GM23338 (cell line): ENCODE measurements at regions not wholly inside any gene's neighbourhood (a gene's known extent, or its start where the extent isn't known, plus 50 kb on each side); places are given as distances from the start of the nearest gene placed in this dataset.

ENCODE experiments used
- ATAC-seq: fragments of 200-7000 bp; cut with Tn5 transposase; 3 replicates; pipeline ENCODE4 v1.9.1; 2020
- DNase-seq: peaks from one replicate; pipeline ENCODE4 v3.0.0-alpha.2; 2015; ENCODE audit warnings: low spot score
- H2AFZ ChIP-seq: fragments of 200-600 bp; sonication (generic); 2 replicates; pipeline ENCODE4 v1.8.0; 2016; ENCODE audit warnings: antibody characterized with exemption, mild to moderate bottlenecking, moderate library complexity
- H3F3A ChIP-seq: fragments of 200-600 bp; sonication (generic); replicated peaks from 2 replicates; pipeline ENCODE4 v1.8.0; 2017; ENCODE audit warnings: antibody characterized with exemption, mixed run types, low read depth
- H3K27ac ChIP-seq: fragments of 200-600 bp; sonication (generic); 2 replicates; pipeline ENCODE4 v1.6.1; 2016; ENCODE audit warnings: low read depth
- H3K27me3 ChIP-seq: fragments of 200-600 bp; sonication (generic); 2 replicates; pipeline ENCODE4 v1.8.0; 2016; ENCODE audit warnings: mild to moderate bottlenecking, mixed run types, moderate library complexity; ENCODE audit not compliant: insufficient read depth
- H3K36me3 ChIP-seq: fragments of 200-600 bp; sonication (generic); 2 replicates; pipeline ENCODE4 v1.8.0; 2016; ENCODE audit warnings: mild to moderate bottlenecking; ENCODE audit not compliant: insufficient read depth
- H3K4me1 ChIP-seq: fragments of 200-600 bp; sonication (generic); 2 replicates; pipeline ENCODE4 v1.8.0; 2016; ENCODE audit warnings: mild to moderate bottlenecking, moderate library complexity; ENCODE audit not compliant: insufficient read depth
- H3K4me2 ChIP-seq: fragments of 200-600 bp; sonication (generic); 2 replicates; pipeline ENCODE4 v1.7.1; 2017; ENCODE audit warnings: mixed run types
- H3K4me3 ChIP-seq: fragments of 200-600 bp; sonication (generic); 2 replicates; pipeline ENCODE4 v1.6.1; 2016; ENCODE audit warnings: mixed run types
- H3K79me2 ChIP-seq: fragments of 200-600 bp; sonication (generic); replicated peaks from 2 replicates; pipeline ENCODE4 v1.8.0; 2017; ENCODE audit warnings: mild to moderate bottlenecking; ENCODE audit not compliant: insufficient read depth
- H3K9me2 ChIP-seq: fragments of 200-600 bp; sonication (generic); 2 replicates; pipeline ENCODE4 v1.8.0; 2017; ENCODE audit not compliant: insufficient read depth
- H4K20me1 ChIP-seq: fragments of 200-600 bp; sonication (generic); replicated peaks from 2 replicates; pipeline ENCODE4 v1.8.0; 2017; ENCODE audit warnings: mild to moderate bottlenecking; ENCODE audit not compliant: insufficient read depth
- H3K27ac Mint-ChIP-seq: 2 replicates; pipeline ENCODE4 v1.8.0; 2020; ENCODE audit warnings: inconsistent platforms, mild to moderate bottlenecking, moderate library complexity, mixed read lengths
- H3K27me3 Mint-ChIP-seq: 3 replicates; pipeline ENCODE4 v1.8.0; 2022; ENCODE audit warnings: low read depth, mild to moderate bottlenecking, moderate library complexity, mixed read lengths, inconsistent platforms; ENCODE audit not compliant: insufficient read depth, poor library complexity
- H3K36me3 Mint-ChIP-seq: 3 replicates; pipeline ENCODE4 v1.8.0; 2021; ENCODE audit warnings: low read depth, mild to moderate bottlenecking, inconsistent platforms, moderate library complexity, mixed read lengths
- H3K4me1 Mint-ChIP-seq: 3 replicates; pipeline ENCODE4 v1.8.0; 2020; ENCODE audit warnings: mild to moderate bottlenecking, inconsistent platforms, mixed read lengths
- H3K4me3 Mint-ChIP-seq: 3 replicates; pipeline ENCODE4 v1.8.0; 2021; ENCODE audit warnings: moderate library complexity, mild to moderate bottlenecking, inconsistent platforms, mixed read lengths
- H3K9me3 Mint-ChIP-seq: 3 replicates; pipeline ENCODE4 v1.8.0; 2020; ENCODE audit warnings: moderate library complexity, mild to moderate bottlenecking, inconsistent platforms, mixed read lengths
- EZH2 ChIP-seq: fragments of 200-600 bp; sonication (generic); IDR thresholded peaks from one replicate; pipeline ENCODE4 v1.8.0; 2017; ENCODE audit warnings: antibody characterized with exemption, mild to moderate bottlenecking, low read depth; ENCODE audit not compliant: unreplicated experiment
- JUNB ChIP-seq: IDR thresholded peaks from one replicate; pipeline ENCODE4 v1.6.1; 2016; ENCODE audit warnings: antibody characterized with exemption; ENCODE audit not compliant: unreplicated experiment
- NANOG ChIP-seq: IDR thresholded peaks from 2 replicates; pipeline ENCODE4 v1.6.1; 2016; ENCODE audit warnings: antibody characterized with exemption, borderline replicate concordance
- STAT1 ChIP-seq: IDR thresholded peaks from one replicate; pipeline ENCODE4 v1.6.1; 2016; ENCODE audit warnings: antibody characterized with exemption; ENCODE audit not compliant: unreplicated experiment
- ZNF114 ChIP-seq: fragments of 250-450 bp; sonication (Bioruptor Pico); IDR thresholded peaks from 2 replicates; pipeline ENCODE4 v1.5.0; 2020; ENCODE audit warnings: mild to moderate bottlenecking, moderate library complexity
- ZNF331 ChIP-seq: fragments of 250-450 bp; sonication (Bioruptor Pico); IDR thresholded peaks from 2 replicates; pipeline ENCODE4 v1.5.0; 2020; ENCODE audit warnings: low read depth, mild to moderate bottlenecking, moderate library complexity
- TF ChIP-seq, protein P1 (sequence below): IDR thresholded peaks from one replicate; pipeline ENCODE4 v1.6.1; 2018; ENCODE audit warnings: antibody characterized with exemption; ENCODE audit not compliant: unreplicated experiment
- TF ChIP-seq, protein P2 (sequence below): fragments of 250-450 bp; sonication (Bioruptor Pico); IDR thresholded peaks from 2 replicates; pipeline ENCODE4 v1.5.0; 2020; ENCODE audit warnings: mild to moderate bottlenecking, moderate library complexity
- TF ChIP-seq, protein P3 (sequence below), 2 experiments: fragments of 200-600 bp in 1 of 2; sonication (generic) in 1 of 2; conservative IDR thresholded peaks; 2 replicates each; pipeline versions ENCODE4 v1.5.1 to v1.6.1; 2016 to 2017; ENCODE audit warnings: antibody characterized with exemption in 2 of 2, low read depth in 2 of 2, mild to moderate bottlenecking in 2 of 2, moderate library complexity in 1 of 2

DNA sequence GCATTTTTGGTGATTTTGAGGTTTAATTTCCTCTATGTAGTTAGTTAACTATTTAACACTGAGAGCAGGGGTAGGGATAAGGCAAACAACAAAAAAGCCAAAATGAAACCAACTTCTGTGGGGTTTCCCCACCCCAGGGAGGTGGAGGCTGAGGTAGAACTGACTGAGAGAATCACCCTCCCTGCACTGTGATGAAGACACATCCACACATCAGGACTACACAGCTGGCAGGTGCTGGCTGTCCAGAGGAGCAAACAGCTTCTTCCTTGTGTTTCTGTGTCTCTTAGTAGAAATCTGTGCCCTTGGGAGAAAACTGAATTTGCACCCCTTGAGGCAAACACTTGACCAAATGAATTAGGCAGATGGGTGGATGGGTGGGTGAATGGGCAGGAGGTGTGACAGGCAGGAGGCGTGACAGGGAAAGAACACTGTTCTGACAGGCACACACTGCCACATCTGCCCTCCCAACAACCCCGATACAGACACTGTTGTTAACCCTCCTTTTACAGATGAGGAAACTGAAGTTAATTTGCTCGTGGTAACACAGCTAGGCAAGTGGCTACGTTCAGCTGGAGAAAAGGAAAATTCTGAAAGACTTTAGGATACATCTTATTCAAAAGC, 62.9 kb upstream of the AMZ2 start (continued):
- TF ChIP-seq, protein P1, sequence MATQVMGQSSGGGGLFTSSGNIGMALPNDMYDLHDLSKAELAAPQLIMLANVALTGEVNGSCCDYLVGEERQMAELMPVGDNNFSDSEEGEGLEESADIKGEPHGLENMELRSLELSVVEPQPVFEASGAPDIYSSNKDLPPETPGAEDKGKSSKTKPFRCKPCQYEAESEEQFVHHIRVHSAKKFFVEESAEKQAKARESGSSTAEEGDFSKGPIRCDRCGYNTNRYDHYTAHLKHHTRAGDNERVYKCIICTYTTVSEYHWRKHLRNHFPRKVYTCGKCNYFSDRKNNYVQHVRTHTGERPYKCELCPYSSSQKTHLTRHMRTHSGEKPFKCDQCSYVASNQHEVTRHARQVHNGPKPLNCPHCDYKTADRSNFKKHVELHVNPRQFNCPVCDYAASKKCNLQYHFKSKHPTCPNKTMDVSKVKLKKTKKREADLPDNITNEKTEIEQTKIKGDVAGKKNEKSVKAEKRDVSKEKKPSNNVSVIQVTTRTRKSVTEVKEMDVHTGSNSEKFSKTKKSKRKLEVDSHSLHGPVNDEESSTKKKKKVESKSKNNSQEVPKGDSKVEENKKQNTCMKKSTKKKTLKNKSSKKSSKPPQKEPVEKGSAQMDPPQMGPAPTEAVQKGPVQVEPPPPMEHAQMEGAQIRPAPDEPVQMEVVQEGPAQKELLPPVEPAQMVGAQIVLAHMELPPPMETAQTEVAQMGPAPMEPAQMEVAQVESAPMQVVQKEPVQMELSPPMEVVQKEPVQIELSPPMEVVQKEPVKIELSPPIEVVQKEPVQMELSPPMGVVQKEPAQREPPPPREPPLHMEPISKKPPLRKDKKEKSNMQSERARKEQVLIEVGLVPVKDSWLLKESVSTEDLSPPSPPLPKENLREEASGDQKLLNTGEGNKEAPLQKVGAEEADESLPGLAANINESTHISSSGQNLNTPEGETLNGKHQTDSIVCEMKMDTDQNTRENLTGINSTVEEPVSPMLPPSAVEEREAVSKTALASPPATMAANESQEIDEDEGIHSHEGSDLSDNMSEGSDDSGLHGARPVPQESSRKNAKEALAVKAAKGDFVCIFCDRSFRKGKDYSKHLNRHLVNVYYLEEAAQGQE, result no peak

DNA sequence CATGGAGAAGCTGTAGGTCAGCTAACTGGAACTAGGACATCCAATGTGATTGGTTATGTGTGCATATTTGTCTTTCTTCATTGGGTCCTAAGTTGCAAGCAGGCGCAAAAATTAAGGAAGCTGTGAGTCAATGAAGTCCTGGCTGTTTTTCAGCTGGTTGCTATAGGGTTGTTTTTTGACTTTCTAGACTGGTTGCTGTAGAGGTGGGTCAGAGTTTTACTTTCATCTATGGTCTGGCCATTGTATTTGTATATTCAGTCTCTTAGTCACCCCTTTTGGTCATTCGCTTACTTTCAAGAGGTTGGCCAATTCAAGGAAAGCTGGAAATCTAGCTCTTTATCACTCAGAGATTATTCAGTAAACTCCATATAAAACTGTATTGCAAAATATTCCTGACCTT, 62.0 kb upstream of the AMZ2 start:
- Mint-ChIP-seq H3K4me3 (no peak overlapping the region), H3K27ac (no peak overlapping the region), H3K36me3 (no peaks in the 10 kb centered on the region), H3K27me3 (peaks cover 9% of the 10 kb centered on the region), H3K4me1 (peaks cover 14% of the 10 kb centered on the region), H3K9me3 (no peaks in the 10 kb centered on the region)
- Histone ChIP-seq H2AFZ (no peak overlapping the region), H3K27ac (no peak overlapping the region), H4K20me1 (no peaks in the 10 kb centered on the region), H3K36me3 (no peaks in the 10 kb centered on the region), H3F3A (no peaks in the 10 kb centered on the region), H3K27me3 (no peaks in the 10 kb centered on the region), H3K79me2 (no peaks in the 10 kb centered on the region), H3K4me2 (no peak overlapping the region), H3K4me1 (peaks cover 5% of the 10 kb centered on the region; the same call in 1 of the 2 replicates), H3K4me3 (no peak overlapping the region), H3K9me2 (no peaks in the 10 kb centered on the region)
- no peak for DNase-seq
- no peak for ATAC-seq
- TF ChIP-seq ZNF114 (CRISPR knock-in tag) (no peak), EZH2 (no peak), NANOG (no peak), STAT1 (no peak), ZNF331 (CRISPR knock-in tag) (no peak), JUNB (no peak)
- TF ChIP-seq, protein P1, result no peak
- TF ChIP-seq, protein P2, sequence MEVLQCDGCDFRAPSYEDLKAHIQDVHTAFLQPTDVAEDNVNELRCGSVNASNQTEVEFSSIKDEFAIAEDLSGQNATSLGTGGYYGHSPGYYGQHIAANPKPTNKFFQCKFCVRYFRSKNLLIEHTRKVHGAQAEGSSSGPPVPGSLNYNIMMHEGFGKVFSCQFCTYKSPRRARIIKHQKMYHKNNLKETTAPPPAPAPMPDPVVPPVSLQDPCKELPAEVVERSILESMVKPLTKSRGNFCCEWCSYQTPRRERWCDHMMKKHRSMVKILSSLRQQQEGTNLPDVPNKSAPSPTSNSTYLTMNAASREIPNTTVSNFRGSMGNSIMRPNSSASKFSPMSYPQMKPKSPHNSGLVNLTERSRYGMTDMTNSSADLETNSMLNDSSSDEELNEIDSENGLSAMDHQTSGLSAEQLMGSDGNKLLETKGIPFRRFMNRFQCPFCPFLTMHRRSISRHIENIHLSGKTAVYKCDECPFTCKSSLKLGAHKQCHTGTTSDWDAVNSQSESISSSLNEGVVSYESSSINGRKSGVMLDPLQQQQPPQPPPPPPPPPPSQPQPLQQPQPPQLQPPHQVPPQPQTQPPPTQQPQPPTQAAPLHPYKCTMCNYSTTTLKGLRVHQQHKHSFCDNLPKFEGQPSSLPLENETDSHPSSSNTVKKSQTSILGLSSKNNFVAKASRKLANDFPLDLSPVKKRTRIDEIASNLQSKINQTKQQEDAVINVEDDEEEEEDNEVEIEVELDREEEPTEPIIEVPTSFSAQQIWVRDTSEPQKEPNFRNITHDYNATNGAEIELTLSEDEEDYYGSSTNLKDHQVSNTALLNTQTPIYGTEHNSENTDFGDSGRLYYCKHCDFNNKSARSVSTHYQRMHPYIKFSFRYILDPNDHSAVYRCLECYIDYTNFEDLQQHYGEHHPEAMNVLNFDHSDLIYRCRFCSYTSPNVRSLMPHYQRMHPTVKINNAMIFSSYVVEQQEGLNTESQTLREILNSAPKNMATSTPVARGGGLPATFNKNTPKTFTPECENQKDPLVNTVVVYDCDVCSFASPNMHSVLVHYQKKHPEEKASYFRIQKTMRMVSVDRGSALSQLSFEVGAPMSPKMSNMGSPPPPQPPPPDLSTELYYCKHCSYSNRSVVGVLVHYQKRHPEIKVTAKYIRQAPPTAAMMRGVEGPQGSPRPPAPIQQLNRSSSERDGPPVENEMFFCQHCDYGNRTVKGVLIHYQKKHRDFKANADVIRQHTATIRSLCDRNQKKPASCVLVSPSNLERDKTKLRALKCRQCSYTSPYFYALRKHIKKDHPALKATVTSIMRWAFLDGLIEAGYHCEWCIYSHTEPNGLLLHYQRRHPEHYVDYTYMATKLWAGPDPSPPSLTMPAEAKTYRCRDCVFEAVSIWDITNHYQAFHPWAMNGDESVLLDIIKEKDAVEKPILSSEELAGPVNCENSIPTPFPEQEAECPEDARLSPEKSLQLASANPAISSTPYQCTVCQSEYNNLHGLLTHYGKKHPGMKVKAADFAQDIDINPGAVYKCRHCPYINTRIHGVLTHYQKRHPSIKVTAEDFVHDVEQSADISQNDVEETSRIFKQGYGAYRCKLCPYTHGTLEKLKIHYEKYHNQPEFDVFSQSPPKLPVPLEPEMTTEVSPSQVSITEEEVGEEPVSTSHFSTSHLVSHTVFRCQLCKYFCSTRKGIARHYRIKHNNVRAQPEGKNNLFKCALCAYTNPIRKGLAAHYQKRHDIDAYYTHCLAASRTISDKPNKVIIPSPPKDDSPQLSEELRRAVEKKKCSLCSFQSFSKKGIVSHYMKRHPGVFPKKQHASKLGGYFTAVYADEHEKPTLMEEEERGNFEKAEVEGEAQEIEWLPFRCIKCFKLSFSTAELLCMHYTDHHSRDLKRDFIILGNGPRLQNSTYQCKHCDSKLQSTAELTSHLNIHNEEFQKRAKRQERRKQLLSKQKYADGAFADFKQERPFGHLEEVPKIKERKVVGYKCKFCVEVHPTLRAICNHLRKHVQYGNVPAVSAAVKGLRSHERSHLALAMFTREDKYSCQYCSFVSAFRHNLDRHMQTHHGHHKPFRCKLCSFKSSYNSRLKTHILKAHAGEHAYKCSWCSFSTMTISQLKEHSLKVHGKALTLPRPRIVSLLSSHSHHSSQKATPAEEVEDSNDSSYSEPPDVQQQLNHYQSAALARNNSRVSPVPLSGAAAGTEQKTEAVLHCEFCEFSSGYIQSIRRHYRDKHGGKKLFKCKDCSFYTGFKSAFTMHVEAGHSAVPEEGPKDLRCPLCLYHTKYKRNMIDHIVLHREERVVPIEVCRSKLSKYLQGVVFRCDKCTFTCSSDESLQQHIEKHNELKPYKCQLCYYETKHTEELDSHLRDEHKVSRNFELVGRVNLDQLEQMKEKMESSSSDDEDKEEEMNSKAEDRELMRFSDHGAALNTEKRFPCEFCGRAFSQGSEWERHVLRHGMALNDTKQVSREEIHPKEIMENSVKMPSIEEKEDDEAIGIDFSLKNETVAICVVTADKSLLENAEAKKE (CRISPR knock-in tag), result no peak
- TF ChIP-seq, protein P3, sequence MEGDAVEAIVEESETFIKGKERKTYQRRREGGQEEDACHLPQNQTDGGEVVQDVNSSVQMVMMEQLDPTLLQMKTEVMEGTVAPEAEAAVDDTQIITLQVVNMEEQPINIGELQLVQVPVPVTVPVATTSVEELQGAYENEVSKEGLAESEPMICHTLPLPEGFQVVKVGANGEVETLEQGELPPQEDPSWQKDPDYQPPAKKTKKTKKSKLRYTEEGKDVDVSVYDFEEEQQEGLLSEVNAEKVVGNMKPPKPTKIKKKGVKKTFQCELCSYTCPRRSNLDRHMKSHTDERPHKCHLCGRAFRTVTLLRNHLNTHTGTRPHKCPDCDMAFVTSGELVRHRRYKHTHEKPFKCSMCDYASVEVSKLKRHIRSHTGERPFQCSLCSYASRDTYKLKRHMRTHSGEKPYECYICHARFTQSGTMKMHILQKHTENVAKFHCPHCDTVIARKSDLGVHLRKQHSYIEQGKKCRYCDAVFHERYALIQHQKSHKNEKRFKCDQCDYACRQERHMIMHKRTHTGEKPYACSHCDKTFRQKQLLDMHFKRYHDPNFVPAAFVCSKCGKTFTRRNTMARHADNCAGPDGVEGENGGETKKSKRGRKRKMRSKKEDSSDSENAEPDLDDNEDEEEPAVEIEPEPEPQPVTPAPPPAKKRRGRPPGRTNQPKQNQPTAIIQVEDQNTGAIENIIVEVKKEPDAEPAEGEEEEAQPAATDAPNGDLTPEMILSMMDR (conservative IDR thresholded peaks at IDR 0.05; ENCODE audit: low read depth in 2 of 2), result no peak
